SU-DHL-6 (cell line): ENCODE measurements at regions not wholly inside any gene's neighbourhood (a gene's known extent, or its start where the extent isn't known, plus 50 kb on each side); places are given as distances from the start of the nearest gene placed in this dataset.

Experiments used
- H2AFZ ChIP-seq: fragments of 200-600 bp; sonication (generic); 2 replicates; pipeline ENCODE4 v1.6.1; 2014; ENCODE audit warnings: low read depth, mild to moderate bottlenecking, moderate library complexity, mixed read lengths, antibody characterized with exemption, low read length; ENCODE audit not compliant: severe bottlenecking
- H3F3A ChIP-seq: fragments of 200-600 bp; shearing (Covaris generic); 2 replicates; pipeline ENCODE4 v1.6.0; 2016; ENCODE audit warnings: antibody characterized with exemption, mild to moderate bottlenecking; ENCODE audit not compliant: insufficient read depth
- H3K27ac ChIP-seq: fragments of 200-600 bp; sonication (generic); 2 replicates; pipeline ENCODE4 v1.5.1; 2016; ENCODE audit warnings: low read depth, mild to moderate bottlenecking, low read length, moderate library complexity, mixed read lengths
- H3K27me3 ChIP-seq: fragments of 200-600 bp; sonication (generic), shearing (Covaris generic); 2 replicates; pipeline ENCODE4 v1.6.0; 2014; ENCODE audit warnings: mild to moderate bottlenecking, low read length
- H3K36me3 ChIP-seq: fragments of 200-600 bp; sonication (generic); 2 replicates; pipeline ENCODE4 v1.6.1; 2014; ENCODE audit warnings: mild to moderate bottlenecking, low read length, mixed read lengths
- H3K4me2 ChIP-seq: fragments of 300-600, 200-600 bp; shearing (Covaris generic), sonication (generic); 2 replicates; pipeline ENCODE4 v1.6.0; 2014; ENCODE audit warnings: low read length, low read depth, mild to moderate bottlenecking; ENCODE audit not compliant: poor library complexity, severe bottlenecking
- H3K4me3 ChIP-seq: fragments of 200-600 bp; sonication (generic); 2 replicates; pipeline ENCODE4 v1.5.1; 2014; ENCODE audit warnings: antibody characterized with exemption, low read length, mild to moderate bottlenecking, mixed read lengths; ENCODE audit not compliant: insufficient read depth, poor library complexity, severe bottlenecking
- H3K79me2 ChIP-seq: fragments of 200-600 bp; sonication (generic); 2 replicates; pipeline ENCODE4 v1.6.1; 2014; ENCODE audit warnings: mild to moderate bottlenecking, low read length, moderate library complexity; ENCODE audit not compliant: insufficient read depth
- H3K9ac ChIP-seq: fragments of 200-600 bp; sonication (generic); 2 replicates; pipeline ENCODE4 v1.7.0; 2014; ENCODE audit warnings: mild to moderate bottlenecking, low read length
- H3K9me2 ChIP-seq: fragments of 200-600 bp; sonication (generic); replicated peaks from 2 replicates; pipeline ENCODE4 v1.6.1; 2014; ENCODE audit warnings: low read length; ENCODE audit not compliant: insufficient read depth
- H3K9me3 ChIP-seq: fragments of 200-600 bp; sonication (generic); 2 replicates; pipeline ENCODE4 v1.6.1; 2014; ENCODE audit warnings: low read length, mixed read lengths; ENCODE audit not compliant: insufficient read depth
- H4K20me1 ChIP-seq: fragments of 200-600 bp; sonication (generic); 2 replicates; pipeline ENCODE4 v1.6.1; 2014; ENCODE audit warnings: low read depth, mild to moderate bottlenecking, antibody characterized with exemption, low read length, moderate library complexity, mixed read lengths
- CTCF ChIP-seq: fragments of 200-600 bp; sonication (generic); IDR thresholded peaks from one replicate; pipeline ENCODE4 v1.5.1; 2017; ENCODE audit warnings: antibody characterized with exemption, mild to moderate bottlenecking, low read length, moderate library complexity; ENCODE audit not compliant: insufficient read depth, poor library complexity, severe bottlenecking
- EZH2phosphoT487 ChIP-seq: fragments of 200-600 bp; sonication (generic), shearing (Covaris generic); conservative IDR thresholded peaks from 2 replicates; pipeline ENCODE4 v1.6.1; 2018; ENCODE audit warnings: mild to moderate bottlenecking, antibody characterized with exemption, low read length, moderate library complexity, mixed read lengths

GRCh38 chr14:30387871-30388270, 171.1 kb upstream of the G2E3 start:
- H4K20me1 ChIP-seq = no peaks in the 10 kb centered on the region
- no peaks in the 10 kb centered on the region for H3K36me3 ChIP-seq
- H2AFZ ChIP-seq = no peak overlapping the region
- H3K9ac ChIP-seq = no peak overlapping the region
- H3K27ac ChIP-seq = no peak overlapping the region
- H3K4me3 ChIP-seq = no peak overlapping the region
- H3K27me3 ChIP-seq = no peaks in the 10 kb centered on the region
- no peak overlapping the region for H3K4me2 ChIP-seq
- H3K79me2 ChIP-seq = no peaks in the 10 kb centered on the region
- no peaks in the 10 kb centered on the region for H3K9me3 ChIP-seq
- H3F3A ChIP-seq = no peaks in the 10 kb centered on the region
- H3K9me2 ChIP-seq = no peaks in the 10 kb centered on the region
- TF ChIP-seq CTCF (no peak), EZH2phosphoT487 (no peak)

GRCh38 chr14:30389134-30389876, 169.7 kb upstream of the G2E3 start:
- H2AFZ ChIP-seq = no peak overlapping the region
- H3K9me2 ChIP-seq = no peaks in the 10 kb centered on the region
- TF ChIP-seq EZH2phosphoT487 (no peak), CTCF (no peak)
- H3K79me2 ChIP-seq = no peaks in the 10 kb centered on the region
- no peak overlapping the region for H3K27ac ChIP-seq
- no peaks in the 10 kb centered on the region for H3K27me3 ChIP-seq
- H3K9ac ChIP-seq = no peak overlapping the region
- H3K4me2 ChIP-seq = no peak overlapping the region
- no peaks in the 10 kb centered on the region for H3K36me3 ChIP-seq
- H3K9me3 ChIP-seq = no peaks in the 10 kb centered on the region
- H4K20me1 ChIP-seq = no peaks in the 10 kb centered on the region
- H3F3A ChIP-seq = no peaks in the 10 kb centered on the region
- H3K4me3 ChIP-seq = no peak overlapping the region

- no peak overlapping the region for H3K9ac ChIP-seq
- no peaks in the 10 kb centered on the region for H3K9me2 ChIP-seq
- H3F3A ChIP-seq = no peaks in the 10 kb centered on the region
- H3K27me3 ChIP-seq = no peaks in the 10 kb centered on the region
- H3K79me2 ChIP-seq = no peaks in the 10 kb centered on the region
- no peaks in the 10 kb centered on the region for H3K36me3 ChIP-seq
- no peak overlapping the region for H3K4me3 ChIP-seq
- no peak for TF ChIP-seq CTCF
- no peak for TF ChIP-seq EZH2phosphoT487
- H3K4me2 ChIP-seq = no peak overlapping the region
- no peaks in the 10 kb centered on the region for H4K20me1 ChIP-seq
- H3K9me3 ChIP-seq = no peaks in the 10 kb centered on the region
- no peak overlapping the region for H2AFZ ChIP-seq
- no peak overlapping the region for H3K27ac ChIP-seq
These were observed 169.0 kb upstream of the G2E3 start for GRCh38 chr14:30389877-30390385.
